PC-3 (cell line): ENCODE measurements at regions not wholly inside any gene's neighbourhood (a gene's known extent, or its start where the extent isn't known, plus 50 kb on each side); places are given as distances from the start of the nearest gene placed in this dataset.

ENCODE experiments used
- ATAC-seq: fragments of 200-7000 bp; cut with Tn5 transposase; 2 replicates; pipeline ENCODE4 v1.9.1; 2020; ENCODE audit warnings: mild to moderate bottlenecking, moderate library complexity
- BruUV-seq: library from RNA; stranded (reverse); fragments of 400-500 nt; replicated peaks from 2 replicates; lab custom pipeline; 2021; lab: Mats Ljungman, UMichigan
- CTCF ChIA-PET: fragments of 300-600 bp; sonication (Branson Sonifier 250); formaldehyde crosslinking; loops from one replicate; lab custom pipeline; 2022; ENCODE audit warnings: antibody characterized with exemption; lab: Charles Lee
- POLR2A ChIA-PET: fragments of 300-600 bp; sonication (Branson Sonifier 250); formaldehyde crosslinking; loops from one replicate; lab custom pipeline; 2022; ENCODE audit warnings: antibody characterized with exemption; ENCODE audit not compliant: unreplicated experiment; lab: Charles Lee
- DNase-seq: peaks from one replicate; pipeline ENCODE4 v3.0.0-alpha.2; 2015
- H2AFZ ChIP-seq: fragments of 300-600 bp; sonication (generic); 2 replicates; pipeline ENCODE4 v1.6.0; 2016; ENCODE audit warnings: antibody characterized with exemption, low read length
- H3F3A ChIP-seq: fragments of 300-600 bp; sonication (generic); one replicate; pipeline ENCODE4 v1.6.0; 2017; ENCODE audit warnings: antibody characterized with exemption, low read length, control low read depth, mild to moderate bottlenecking; ENCODE audit not compliant: unreplicated experiment
- H3K27ac ChIP-seq: fragments of 300-600 bp; sonication (generic); 2 replicates; pipeline ENCODE4 v1.5.1; 2016; ENCODE audit warnings: mild to moderate bottlenecking, low read length
- H3K27me3 ChIP-seq: fragments of 300-600 bp; sonication (generic); 2 replicates; pipeline ENCODE4 v1.6.1; 2016; ENCODE audit warnings: low read length, mixed read lengths
- H3K36me3 ChIP-seq: fragments of 300-600 bp; sonication (generic); 2 replicates; pipeline ENCODE4 v1.6.1; 2016; ENCODE audit warnings: low read depth, mixed run types, low read length, mixed read lengths
- H3K4me1 ChIP-seq: fragments of 300-600 bp; sonication (generic); 2 replicates; pipeline ENCODE4 v1.5.1; 2016; ENCODE audit warnings: low read length; ENCODE audit not compliant: insufficient read depth
- H3K4me2 ChIP-seq: fragments of 300-600 bp; sonication (generic); 2 replicates; pipeline ENCODE4 v1.6.0; 2016; ENCODE audit warnings: low read length
- H3K4me3 ChIP-seq: fragments of 300-600 bp; sonication (generic); 2 replicates; pipeline ENCODE4 v1.5.1; 2016; ENCODE audit warnings: mild to moderate bottlenecking, low read length, mixed read lengths
- H3K79me2 ChIP-seq: fragments of 300-600 bp; sonication (generic); 2 replicates; pipeline ENCODE4 v1.6.1; 2017; ENCODE audit warnings: low read length, mixed read lengths
- H3K9ac ChIP-seq: fragments of 300-600 bp; sonication (generic); 2 replicates; pipeline ENCODE4 v1.6.0; 2016; ENCODE audit warnings: mild to moderate bottlenecking, low read length
- H3K9me2 ChIP-seq: fragments of 300-600 bp; sonication (generic); replicated peaks from 2 replicates; pipeline ENCODE4 v1.6.1; 2016; ENCODE audit warnings: mixed run types, low read length, mixed read lengths
- H3K9me3 ChIP-seq: fragments of 300-600 bp; sonication (generic); 2 replicates; pipeline ENCODE4 v1.6.1; 2016; ENCODE audit warnings: low read length, mixed read lengths
- H4K20me1 ChIP-seq: fragments of 300-600 bp; sonication (generic); 2 replicates; pipeline ENCODE4 v1.6.1; 2016; ENCODE audit warnings: low read length, mixed read lengths
- CTCF ChIP-seq: fragments of 300-600 bp; sonication (generic); conservative IDR thresholded peaks from 2 replicates; pipeline ENCODE4 v1.5.1; 2017; ENCODE audit warnings: antibody characterized with exemption, low read depth, mild to moderate bottlenecking, low read length
- EZH2 ChIP-seq: fragments of 300-600 bp; sonication (generic); IDR thresholded peaks from one replicate; pipeline ENCODE4 v1.6.1; 2017; ENCODE audit warnings: antibody characterized with exemption, mild to moderate bottlenecking, low read length; ENCODE audit not compliant: unreplicated experiment
- EZH2phosphoT487 ChIP-seq: fragments of 300-600 bp; sonication (generic); IDR thresholded peaks from 2 replicates; pipeline ENCODE4 v1.6.1; 2018; ENCODE audit warnings: mild to moderate bottlenecking, antibody characterized with exemption, low read length, borderline replicate concordance
- intact Hi-C: fragments of 100-400 bp; cut with micrococcal nuclease; formaldehyde crosslinking; loops from 2 replicates; pipeline ENCODE4 v1.9.0; 2023

GRCh38 chr5:67886761-67887160 lies 328.8 kb upstream of the PIK3R1 start:
- Histone ChIP-seq H3K4me3 (no peak overlapping the region), H3F3A (no peaks in the 10 kb centered on the region), H3K4me2 (no peak overlapping the region), H3K36me3 (no peaks in the 10 kb centered on the region), H3K9ac (no peak overlapping the region), H3K9me3 (no peaks in the 10 kb centered on the region), H4K20me1 (no peaks in the 10 kb centered on the region), H3K27me3 (no peaks in the 10 kb centered on the region), H3K27ac (no peak overlapping the region), H3K9me2 (no peaks in the 10 kb centered on the region), H2AFZ (no peak overlapping the region), H3K79me2 (no peaks in the 10 kb centered on the region), H3K4me1 (no peaks in the 10 kb centered on the region)
- ChIA-PET POLR2A (no interaction called here), CTCF (no interaction called here)
- intact Hi-C loops = no loop called here
- no peak for TF ChIP-seq CTCF
- TF ChIP-seq EZH2 = no peak
- no peak for TF ChIP-seq EZH2phosphoT487
- BruUV-seq = no TSS peak
- no peak for DNase-seq
- ATAC-seq = no peak

- no peaks in the 10 kb centered on the region for H3K9me2 ChIP-seq
- no TSS peak for BruUV-seq
- H3K9me3 ChIP-seq = no peaks in the 10 kb centered on the region
- no peaks in the 10 kb centered on the region for H3K36me3 ChIP-seq
- H3K27me3 ChIP-seq = no peaks in the 10 kb centered on the region
- no peak overlapping the region for H3K4me3 ChIP-seq
- H3K4me2 ChIP-seq = no peak overlapping the region
- no peak for ATAC-seq
- no peaks in the 10 kb centered on the region for H3K4me1 ChIP-seq
- ChIA-PET POLR2A (no interaction called here), CTCF (no interaction called here)
- no peaks in the 10 kb centered on the region for H4K20me1 ChIP-seq
- H3F3A ChIP-seq = no peaks in the 10 kb centered on the region
- TF ChIP-seq EZH2phosphoT487 (no peak), CTCF (no peak), EZH2 (no peak)
- H2AFZ ChIP-seq = no peak overlapping the region
- H3K27ac ChIP-seq = no peak overlapping the region
- intact Hi-C loops = no loop called here
- no peak for DNase-seq
- H3K9ac ChIP-seq = no peak overlapping the region
- no peaks in the 10 kb centered on the region for H3K79me2 ChIP-seq
Measured at GRCh38 chr5:67880876-67881275, 334.7 kb upstream of the PIK3R1 start.

- Histone ChIP-seq H3K36me3 (no peaks in the 10 kb centered on the region), H2AFZ (no peak overlapping the region), H4K20me1 (no peaks in the 10 kb centered on the region), H3K4me1 (no peaks in the 10 kb centered on the region), H3K9ac (no peak overlapping the region), H3F3A (no peaks in the 10 kb centered on the region), H3K79me2 (no peaks in the 10 kb centered on the region), H3K4me2 (no peak overlapping the region), H3K9me3 (no peaks in the 10 kb centered on the region), H3K27me3 (no peaks in the 10 kb centered on the region), H3K4me3 (no peak overlapping the region), H3K27ac (no peak overlapping the region), H3K9me2 (no peaks in the 10 kb centered on the region)
- CTCF ChIA-PET = no interaction called here
- TF ChIP-seq CTCF (no peak), EZH2phosphoT487 (no peak), EZH2 (no peak)
- ATAC-seq (no peak), DNase-seq (no peak)
- intact Hi-C loops = no loop called here
- POLR2A ChIA-PET = no interaction called here
- BruUV-seq = no TSS peak
Measured at GRCh38 chr5:67880511-67880805, 335.1 kb upstream of the PIK3R1 start.
